Jurkat, Clone E6-1 (cell line): ENCODE measurements at regions not wholly inside any gene's neighbourhood (a gene's known extent, or its start where the extent isn't known, plus 50 kb on each side); places are given as distances from the start of the nearest gene placed in this dataset.

Experiments
- DNase-seq: peaks from one replicate; pipeline ENCODE4 v3.0.0-alpha.2; 2011; ENCODE audit warnings: low read depth, low spot score
- H3K4me3 ChIP-seq: 2 replicates; pipeline ENCODE4 v1.5.1; 2011; ENCODE audit warnings: mild to moderate bottlenecking, low read length, control low read depth, moderate library complexity

GRCh38 chr19:30712431-30713337 lies 340.5 kb downstream of the ZNF536 start:
- no peak for DNase-seq
- H3K4me3 ChIP-seq = no peak overlapping the region

- DNase-seq = no peak
- no peak overlapping the region for H3K4me3 ChIP-seq
Observed at GRCh38 chr19:30711826-30712225, 339.6 kb downstream of the ZNF536 start.

GRCh38 chr19:30711296-30711695 lies 339.1 kb downstream of the ZNF536 start:
- no peak for DNase-seq
- H3K4me3 ChIP-seq = no peak overlapping the region

GRCh38 chr19:30710721-30711120 lies 338.5 kb downstream of the ZNF536 start:
- no peak for DNase-seq
- H3K4me3 ChIP-seq = no peak overlapping the region

- no peak for DNase-seq
- no peak overlapping the region for H3K4me3 ChIP-seq
Observed at GRCh38 chr19:30708416-30709178, 336.4 kb downstream of the ZNF536 start.

GRCh38 chr19:30704771-30705330 lies 332.7 kb downstream of the ZNF536 start:
- no peak for DNase-seq
- no peak overlapping the region for H3K4me3 ChIP-seq

- no peak overlapping the region for H3K4me3 ChIP-seq
- no peak for DNase-seq
Observed at GRCh38 chr19:30703645-30704044, 331.5 kb downstream of the ZNF536 start.

GRCh38 chr19:30701178-30701577 lies 329.0 kb downstream of the ZNF536 start:
- no peak for DNase-seq
- H3K4me3 ChIP-seq = no peak overlapping the region

- H3K4me3 ChIP-seq = no peak overlapping the region
Observed at GRCh38 chr19:30699871-30700280, 327.7 kb downstream of the ZNF536 start.

GRCh38 chr19:30696514-30696913 lies 324.3 kb downstream of the ZNF536 start:
- no peak overlapping the region for H3K4me3 ChIP-seq
- peak; percentile 3 for DNase-seq

More at GRCh38 chr19:30699871-30700280, 327.7 kb downstream of the ZNF536 start:
- DNase-seq = no peak

GRCh38 chr19:30695171-30695875 lies 323.1 kb downstream of the ZNF536 start:
- no peak overlapping the region for H3K4me3 ChIP-seq
- no peak for DNase-seq

GRCh38 chr19:30694156-30694755 lies 322.1 kb downstream of the ZNF536 start:
- no peak overlapping the region for H3K4me3 ChIP-seq
- no peak for DNase-seq

- DNase-seq = no peak
- no peak overlapping the region for H3K4me3 ChIP-seq
Observed at GRCh38 chr19:30692879-30693503, 320.8 kb downstream of the ZNF536 start.

GRCh38 chr19:30692181-30692811 lies 320.1 kb downstream of the ZNF536 start:
- H3K4me3 ChIP-seq = no peak overlapping the region
- DNase-seq = no peak

- H3K4me3 ChIP-seq = no peak overlapping the region
- no peak for DNase-seq
Observed at GRCh38 chr19:30691819-30692166, 319.6 kb downstream of the ZNF536 start.

- no peak overlapping the region for H3K4me3 ChIP-seq
- no peak for DNase-seq
Observed at GRCh38 chr19:30690935-30691818, 319.0 kb downstream of the ZNF536 start.

- no peak for DNase-seq
- no peak overlapping the region for H3K4me3 ChIP-seq
Observed at GRCh38 chr19:30690525-30690924, 318.3 kb downstream of the ZNF536 start.
